Nucleus accumbens (tissue), 56 donors: ENCODE measurements at regions not wholly inside any gene's neighbourhood (a gene's known extent, or its start where the extent isn't known, plus 50 kb on each side); places are given as distances from the start of the nearest gene placed in this dataset.

Source experiments
- DNase-seq, 56 donors: peaks; one replicate each; lab custom pipeline; 2025; lab: John Stamatoyannopoulos, UW

DNA sequence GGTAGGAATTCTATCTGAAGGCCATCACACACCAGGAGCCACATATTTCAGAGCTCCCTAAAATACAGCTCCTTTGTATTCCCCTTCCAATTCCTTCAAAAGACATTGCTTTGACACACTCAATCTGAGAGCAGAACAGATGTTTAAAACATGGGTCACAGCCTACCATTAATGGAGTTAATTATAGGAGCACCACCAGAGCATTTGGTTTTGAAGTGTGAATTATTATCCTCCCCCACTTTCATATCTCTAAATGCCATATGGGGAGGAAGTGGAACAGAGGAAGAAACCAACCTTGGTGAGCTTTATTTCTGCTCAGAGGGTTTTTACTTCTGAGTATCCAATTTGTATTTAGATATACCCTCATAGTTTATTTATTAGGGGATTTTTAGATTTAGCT is 50.7 kb upstream of the TNFRSF21 start:
- no peak for DNase-seq

DNA sequence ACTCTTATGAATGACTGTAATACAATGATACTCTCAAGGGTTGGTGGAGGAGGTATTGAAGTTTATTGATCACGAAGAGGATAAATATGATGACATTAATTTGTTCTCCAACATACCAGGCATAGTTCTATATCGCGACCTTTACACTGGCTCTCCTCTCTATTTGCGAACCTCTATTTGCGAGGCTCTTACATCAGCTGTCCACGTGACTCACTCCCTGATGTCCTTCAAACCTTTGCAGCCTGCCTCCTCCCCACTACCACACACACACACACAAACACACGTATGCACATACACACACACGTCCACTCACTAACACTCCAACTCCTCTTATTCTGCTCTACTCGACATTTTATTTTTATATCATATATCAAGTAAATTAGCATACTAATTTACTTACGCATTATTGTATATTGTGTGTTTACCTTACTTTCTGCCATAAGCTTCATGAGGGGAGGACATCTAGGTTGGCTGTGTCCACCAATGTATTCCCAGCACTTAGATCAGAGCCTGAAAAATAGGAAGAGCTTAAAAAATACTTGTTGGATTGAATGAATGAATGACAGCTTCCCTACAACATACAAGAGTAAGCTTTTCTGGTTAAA is 53.3 kb upstream of the TNFRSF21 start:
- no peak for DNase-seq

- no peak for DNase-seq
Observed at GRCh38 chr6:47363736-47364135, 54.0 kb upstream of the TNFRSF21 start.

DNA sequence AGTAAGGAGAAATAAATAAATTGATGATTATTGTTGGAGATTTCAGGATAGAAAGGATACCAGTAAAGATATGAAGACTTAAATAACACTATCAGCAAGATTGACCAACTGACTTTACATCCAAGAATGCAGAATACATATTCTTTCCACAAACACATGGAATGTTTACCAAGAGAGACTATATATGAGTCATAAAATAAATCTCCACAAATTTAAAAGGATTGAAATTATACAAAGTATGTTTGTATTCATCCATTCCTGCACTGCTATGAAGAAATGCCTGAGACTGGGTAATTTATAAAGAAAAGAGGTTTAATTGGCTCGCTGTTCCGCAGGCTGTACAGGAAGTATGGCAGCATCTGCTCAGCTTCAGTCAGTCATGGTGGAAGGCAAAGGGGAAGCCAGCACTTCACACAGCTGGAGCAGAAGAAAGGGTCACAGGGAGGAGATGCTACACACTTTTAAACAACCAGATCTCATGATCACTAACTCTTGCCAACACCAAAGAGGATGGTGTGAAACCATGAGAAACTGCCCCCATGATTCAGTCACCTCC is 56.7 kb upstream of the TNFRSF21 start:
- no peak for DNase-seq

- DNase-seq, result no peak
Observed at GRCh38 chr6:47371139-47371869, 61.6 kb upstream of the TNFRSF21 start.

GRCh38 chr6:47371870-47372255 is 62.2 kb upstream of the TNFRSF21 start:
- no peak for DNase-seq

GRCh38 chr6:47372318-47372717 is 62.6 kb upstream of the TNFRSF21 start:
- DNase-seq, result no peak

DNA sequence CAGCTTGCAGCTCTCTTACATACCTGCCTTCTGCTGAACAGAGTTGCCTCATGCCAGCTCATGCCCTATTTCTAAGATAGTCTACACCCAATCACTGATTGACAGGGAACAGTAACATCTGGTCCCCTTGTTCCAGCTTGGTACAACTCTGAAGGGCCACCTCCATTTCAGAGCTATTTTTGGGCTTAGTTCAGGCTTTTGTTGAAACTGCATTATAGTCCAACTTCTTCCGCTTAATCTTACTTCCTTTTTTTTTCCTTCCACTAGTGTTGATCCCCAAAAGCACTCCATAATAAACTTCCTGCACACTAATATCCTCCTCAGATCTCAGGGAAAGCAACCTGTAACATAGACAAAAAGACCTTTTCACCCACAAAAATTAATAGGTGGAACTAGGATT is 65.7 kb upstream of the TNFRSF21 start:
- DNase-seq, result no peak

GRCh38 chr6:47376930-47377329 is 67.2 kb upstream of the TNFRSF21 start:
- no peak for DNase-seq

DNA sequence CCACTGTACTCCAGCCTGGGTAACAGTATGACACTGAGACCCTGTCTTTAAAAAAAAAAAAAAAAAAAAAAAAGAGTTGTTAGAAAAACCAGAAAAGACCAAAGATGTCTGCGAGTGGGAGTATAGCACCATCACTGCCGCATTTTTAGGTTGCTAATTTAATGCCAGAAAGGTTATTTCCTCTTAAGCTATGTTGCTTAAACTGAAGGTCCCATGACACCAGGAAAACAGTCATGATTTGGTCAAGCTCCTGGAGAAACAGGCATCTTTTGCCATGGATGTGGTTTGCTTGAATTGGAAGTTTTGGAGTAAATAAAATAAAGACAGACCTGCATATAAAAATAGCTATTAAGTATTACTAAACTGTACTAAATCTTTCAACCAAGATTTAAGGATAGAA is 68.3 kb upstream of the TNFRSF21 start:
- no peak for DNase-seq

DNA sequence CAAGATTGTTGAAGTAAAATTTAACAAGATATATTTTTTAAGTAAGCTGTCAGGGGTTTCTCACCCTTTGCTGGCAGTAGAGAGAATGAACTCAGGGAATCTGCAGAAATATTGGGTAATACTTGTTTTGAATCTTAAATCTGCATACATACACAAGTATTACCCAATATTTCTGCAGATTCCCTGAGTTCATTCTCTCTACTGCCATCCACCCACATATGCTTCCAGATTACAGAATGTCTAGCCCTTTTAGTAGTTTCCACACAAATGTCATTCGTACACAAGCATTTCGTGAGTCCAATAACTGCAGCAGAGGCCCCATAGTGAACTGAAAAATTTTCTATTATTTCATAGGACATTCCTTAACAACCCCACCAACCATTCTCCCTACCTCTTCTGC is 69.6 kb upstream of the TNFRSF21 start:
- no peak for DNase-seq

- no peak for DNase-seq
Observed at GRCh38 chr6:47380251-47380650, 70.5 kb upstream of the TNFRSF21 start.

DNA sequence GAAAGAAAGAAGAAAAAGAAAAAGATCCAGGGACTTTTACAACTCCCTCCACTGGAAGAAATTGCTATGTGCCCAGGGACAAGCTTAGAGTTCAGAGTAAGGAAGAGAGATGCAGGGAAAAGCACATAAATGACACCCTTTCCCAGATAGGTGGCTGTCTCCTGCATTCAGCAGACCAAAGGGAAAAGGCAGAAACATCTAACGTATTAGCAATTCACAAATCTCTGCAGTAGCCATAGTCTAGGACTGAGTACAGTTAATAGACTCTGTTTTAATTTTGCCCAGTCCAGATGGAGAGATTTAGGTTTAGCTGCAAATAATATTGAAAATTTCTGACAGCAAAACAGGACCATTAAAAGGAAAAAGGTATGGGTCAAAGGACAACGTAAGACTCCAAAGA is 71.3 kb upstream of the TNFRSF21 start:
- DNase-seq, result no peak

GRCh38 chr6:47383360-47383759 is 73.7 kb upstream of the TNFRSF21 start:
- no peak for DNase-seq

DNA sequence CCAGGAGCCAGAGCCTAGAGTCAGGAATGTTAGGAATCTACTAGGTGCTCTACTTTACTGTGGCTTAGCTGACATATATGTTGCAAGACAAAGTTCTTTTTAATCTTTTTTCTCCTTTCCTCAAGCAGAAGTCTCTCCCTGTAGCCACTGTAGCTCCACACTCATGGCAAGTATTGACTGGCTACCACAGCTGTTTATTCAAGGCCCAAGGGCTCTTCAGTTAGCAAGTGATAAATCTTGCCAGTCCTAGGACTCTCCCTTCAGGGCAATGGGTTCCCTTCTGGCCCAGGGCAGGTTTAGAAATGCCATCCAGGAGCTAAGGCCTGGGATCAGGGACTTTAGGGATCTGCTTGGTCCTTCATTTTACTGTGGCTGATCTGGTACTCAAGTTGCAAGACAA is 82.0 kb upstream of the TNFRSF21 start:
- DNase-seq, result no peak

DNA sequence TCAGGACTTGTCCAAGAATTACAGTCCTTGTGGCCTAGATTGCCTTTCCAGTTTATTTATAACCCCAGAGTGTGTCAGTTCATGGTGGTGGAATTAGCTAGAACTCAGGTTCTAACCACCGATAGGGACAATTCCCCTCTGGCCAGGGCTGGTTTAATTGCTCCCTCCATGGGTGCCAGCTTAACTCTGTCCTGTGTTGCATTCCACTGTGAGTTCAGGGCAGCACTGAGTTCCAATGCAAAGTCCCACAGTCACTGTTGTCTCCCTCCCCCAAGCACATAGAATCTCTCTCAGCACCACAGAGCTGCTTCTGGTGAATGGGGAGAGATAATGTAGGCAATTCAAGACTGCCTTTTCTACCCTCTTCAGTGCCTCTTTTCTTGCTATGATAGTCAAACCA is 82.5 kb upstream of the TNFRSF21 start:
- DNase-seq, result no peak

GRCh38 chr6:47396401-47397069 is 81.1 kb upstream of the CD2AP start:
- DNase-seq, result no peak

GRCh38 chr6:47400581-47400980 is 77.0 kb upstream of the CD2AP start:
- no peak for DNase-seq

GRCh38 chr6:47402081-47402480 is 75.5 kb upstream of the CD2AP start:
- DNase-seq, result no peak

- no peak for DNase-seq
Observed at GRCh38 chr6:47403056-47403455, 74.5 kb upstream of the CD2AP start.

DNA sequence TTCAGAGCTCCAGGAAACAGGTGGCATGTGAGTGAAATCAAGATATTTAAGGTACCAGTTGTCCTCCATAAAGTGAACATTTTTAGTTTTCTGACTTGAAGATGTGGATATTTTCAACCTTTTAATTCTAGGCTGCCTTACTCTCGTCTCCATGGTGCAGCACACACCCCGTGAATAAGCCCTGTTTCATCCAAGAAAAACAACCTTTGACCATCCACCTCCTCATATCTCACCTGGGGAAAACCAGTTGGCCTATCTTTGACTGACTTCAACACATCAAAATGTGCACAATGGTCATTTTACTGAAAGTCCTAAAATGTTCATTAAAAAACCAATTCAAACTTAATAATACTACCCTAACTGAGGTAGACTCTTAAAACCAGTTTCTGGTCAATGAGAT is 73.8 kb upstream of the CD2AP start:
- DNase-seq, result no peak

GRCh38 chr6:47404435-47404834 is 73.2 kb upstream of the CD2AP start:
- no peak for DNase-seq
